ENCODE measurements at regions not wholly inside any gene's neighbourhood (a gene's known extent, or its start where the extent isn't known, plus 50 kb on each side); places are given as distances from the start of the nearest gene placed in this dataset.

DNA sequence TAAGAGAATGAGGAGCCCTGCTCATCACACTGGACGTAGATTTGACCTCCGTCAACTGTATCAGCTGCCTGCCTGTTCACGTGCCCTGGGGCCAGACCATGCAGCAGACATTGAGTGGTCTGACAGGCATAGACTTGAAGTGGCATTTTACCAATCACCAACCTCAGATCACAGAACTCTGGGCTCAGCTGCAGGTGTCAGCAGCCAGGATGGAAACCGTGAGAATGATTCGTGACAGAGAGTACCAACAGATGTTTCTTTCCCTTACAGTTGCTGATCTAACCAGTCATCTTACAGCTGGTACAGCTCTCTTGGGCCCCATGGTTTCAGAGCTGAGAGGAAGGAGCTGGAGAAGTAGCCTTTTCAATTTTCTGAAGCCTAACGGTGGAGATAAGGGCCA lies 148.9 kb downstream of the EN1 start (continued):
- TF ChIP-seq, protein P1, sequence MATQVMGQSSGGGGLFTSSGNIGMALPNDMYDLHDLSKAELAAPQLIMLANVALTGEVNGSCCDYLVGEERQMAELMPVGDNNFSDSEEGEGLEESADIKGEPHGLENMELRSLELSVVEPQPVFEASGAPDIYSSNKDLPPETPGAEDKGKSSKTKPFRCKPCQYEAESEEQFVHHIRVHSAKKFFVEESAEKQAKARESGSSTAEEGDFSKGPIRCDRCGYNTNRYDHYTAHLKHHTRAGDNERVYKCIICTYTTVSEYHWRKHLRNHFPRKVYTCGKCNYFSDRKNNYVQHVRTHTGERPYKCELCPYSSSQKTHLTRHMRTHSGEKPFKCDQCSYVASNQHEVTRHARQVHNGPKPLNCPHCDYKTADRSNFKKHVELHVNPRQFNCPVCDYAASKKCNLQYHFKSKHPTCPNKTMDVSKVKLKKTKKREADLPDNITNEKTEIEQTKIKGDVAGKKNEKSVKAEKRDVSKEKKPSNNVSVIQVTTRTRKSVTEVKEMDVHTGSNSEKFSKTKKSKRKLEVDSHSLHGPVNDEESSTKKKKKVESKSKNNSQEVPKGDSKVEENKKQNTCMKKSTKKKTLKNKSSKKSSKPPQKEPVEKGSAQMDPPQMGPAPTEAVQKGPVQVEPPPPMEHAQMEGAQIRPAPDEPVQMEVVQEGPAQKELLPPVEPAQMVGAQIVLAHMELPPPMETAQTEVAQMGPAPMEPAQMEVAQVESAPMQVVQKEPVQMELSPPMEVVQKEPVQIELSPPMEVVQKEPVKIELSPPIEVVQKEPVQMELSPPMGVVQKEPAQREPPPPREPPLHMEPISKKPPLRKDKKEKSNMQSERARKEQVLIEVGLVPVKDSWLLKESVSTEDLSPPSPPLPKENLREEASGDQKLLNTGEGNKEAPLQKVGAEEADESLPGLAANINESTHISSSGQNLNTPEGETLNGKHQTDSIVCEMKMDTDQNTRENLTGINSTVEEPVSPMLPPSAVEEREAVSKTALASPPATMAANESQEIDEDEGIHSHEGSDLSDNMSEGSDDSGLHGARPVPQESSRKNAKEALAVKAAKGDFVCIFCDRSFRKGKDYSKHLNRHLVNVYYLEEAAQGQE (IDR thresholded peaks at IDR 0.05): no peak

DNA sequence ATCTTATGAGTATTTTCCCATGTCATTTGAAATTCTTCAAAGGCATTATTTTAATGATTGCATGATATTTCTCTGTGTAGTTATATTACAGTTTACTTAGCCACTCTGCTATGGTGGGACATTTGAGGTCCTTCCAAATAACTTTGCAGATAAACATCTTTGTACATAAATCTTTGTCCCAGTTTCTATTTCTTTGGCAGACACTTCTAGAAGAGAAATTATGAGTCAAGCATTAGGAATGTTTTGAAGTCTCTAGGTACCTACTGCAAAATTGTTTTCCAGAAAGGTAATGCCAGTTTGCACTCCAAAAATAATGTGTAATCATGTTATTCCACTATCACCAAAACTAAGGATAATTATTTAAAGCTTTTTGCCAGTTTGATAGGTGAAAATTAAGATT lies 149.7 kb downstream of the EN1 start:
- H3K9me3 ChIP-seq (ENCODE audit: control insufficient read depth in 4 of 4, low read length in 3 of 4): peaks cover 0 to 6% (median 0%) of the 10 kb centered on the region in 4 donors
- H3K4me1 ChIP-seq (ENCODE audit: control insufficient read depth in 4 of 4, insufficient read depth in 4 of 4, low read length in 3 of 4): no peaks in the 10 kb centered on the region
- no peaks in the 10 kb centered on the region for H3K27me3 ChIP-seq (ENCODE audit: control insufficient read depth in 4 of 4, insufficient read depth in 4 of 4, low read length in 3 of 4)
- TF ChIP-seq GABPA (IDR thresholded peaks at IDR 0.05 in 1 of 2, conservative IDR thresholded peaks at IDR 0.05 in 1 of 2) (no peak), JUND (IDR thresholded peaks at IDR 0.05) (no peak), YY1 (IDR thresholded peaks at IDR 0.05) (no peak), NR2F2 (IDR thresholded peaks at IDR 0.05) (no peak), FOXA2 (IDR thresholded peaks at IDR 0.05) (no peak), TAF1 (conservative IDR thresholded peaks at IDR 0.05) (no peak)
- TF ChIP-seq, protein P2, sequence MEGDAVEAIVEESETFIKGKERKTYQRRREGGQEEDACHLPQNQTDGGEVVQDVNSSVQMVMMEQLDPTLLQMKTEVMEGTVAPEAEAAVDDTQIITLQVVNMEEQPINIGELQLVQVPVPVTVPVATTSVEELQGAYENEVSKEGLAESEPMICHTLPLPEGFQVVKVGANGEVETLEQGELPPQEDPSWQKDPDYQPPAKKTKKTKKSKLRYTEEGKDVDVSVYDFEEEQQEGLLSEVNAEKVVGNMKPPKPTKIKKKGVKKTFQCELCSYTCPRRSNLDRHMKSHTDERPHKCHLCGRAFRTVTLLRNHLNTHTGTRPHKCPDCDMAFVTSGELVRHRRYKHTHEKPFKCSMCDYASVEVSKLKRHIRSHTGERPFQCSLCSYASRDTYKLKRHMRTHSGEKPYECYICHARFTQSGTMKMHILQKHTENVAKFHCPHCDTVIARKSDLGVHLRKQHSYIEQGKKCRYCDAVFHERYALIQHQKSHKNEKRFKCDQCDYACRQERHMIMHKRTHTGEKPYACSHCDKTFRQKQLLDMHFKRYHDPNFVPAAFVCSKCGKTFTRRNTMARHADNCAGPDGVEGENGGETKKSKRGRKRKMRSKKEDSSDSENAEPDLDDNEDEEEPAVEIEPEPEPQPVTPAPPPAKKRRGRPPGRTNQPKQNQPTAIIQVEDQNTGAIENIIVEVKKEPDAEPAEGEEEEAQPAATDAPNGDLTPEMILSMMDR (IDR thresholded peaks at IDR 0.05; ENCODE audit: low read depth, low read length, missing input control): no peak
- TF ChIP-seq, protein P3, sequence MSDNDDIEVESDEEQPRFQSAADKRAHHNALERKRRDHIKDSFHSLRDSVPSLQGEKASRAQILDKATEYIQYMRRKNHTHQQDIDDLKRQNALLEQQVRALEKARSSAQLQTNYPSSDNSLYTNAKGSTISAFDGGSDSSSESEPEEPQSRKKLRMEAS (IDR thresholded peaks at IDR 0.05): no peak
- TF ChIP-seq, protein P4, sequence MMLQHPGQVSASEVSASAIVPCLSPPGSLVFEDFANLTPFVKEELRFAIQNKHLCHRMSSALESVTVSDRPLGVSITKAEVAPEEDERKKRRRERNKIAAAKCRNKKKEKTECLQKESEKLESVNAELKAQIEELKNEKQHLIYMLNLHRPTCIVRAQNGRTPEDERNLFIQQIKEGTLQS (IDR thresholded peaks at IDR 0.05): no peak
- no peak overlapping the region for H3K4me3 ChIP-seq (ENCODE audit: low read depth in 1 of 3, low read length in 3 of 3)
- no peak for DNase-seq (ENCODE audit: low spot score)
- no peak overlapping the region for H3K27ac ChIP-seq (ENCODE audit: low read depth in 1 of 2, low read length in 2 of 2)
- H3K9ac ChIP-seq (ENCODE audit: low read depth in 1 of 2, low read length in 2 of 2): no peak overlapping the region
- H3K36me3 ChIP-seq (ENCODE audit: control insufficient read depth in 4 of 4, insufficient read depth in 3 of 4, low read depth in 1 of 4, low read length in 3 of 4): no peaks in the 10 kb centered on the region

DNA sequence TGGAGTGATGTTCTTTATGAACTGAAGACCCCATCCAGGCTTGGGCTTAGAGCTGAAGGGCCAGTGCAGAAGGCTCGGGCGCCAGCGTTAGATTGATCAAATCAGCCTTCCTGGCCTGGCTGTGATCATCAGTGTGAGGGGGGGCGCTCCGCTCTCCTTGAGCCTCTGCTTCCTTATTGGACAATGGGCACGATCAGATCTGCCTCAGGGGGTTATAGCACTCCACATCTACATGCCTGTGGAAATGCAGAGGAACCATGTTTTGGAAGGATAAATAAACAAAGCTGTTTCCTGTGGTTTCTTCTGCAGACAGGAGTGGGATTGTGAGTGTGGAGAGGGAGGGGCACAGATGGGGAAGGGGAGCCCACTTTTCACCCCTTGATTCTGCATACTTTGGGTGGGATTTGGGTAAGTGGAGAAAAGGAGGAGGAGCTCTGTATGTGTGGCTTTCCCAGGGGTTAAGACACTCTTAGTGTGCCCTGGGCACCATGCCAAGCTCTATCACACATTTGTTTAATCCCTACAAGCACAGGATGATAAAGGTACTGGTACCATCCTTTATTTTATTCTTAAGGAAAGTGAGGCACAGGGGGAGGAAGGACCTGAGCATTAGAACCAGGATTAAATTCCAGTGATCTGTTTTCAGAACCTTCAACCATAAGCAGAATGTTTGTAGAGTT lies 150.5 kb downstream of the EN1 start:
- no peak overlapping the region for H3K9ac ChIP-seq (ENCODE audit: low read depth in 1 of 2, low read length in 2 of 2)
- no peak for DNase-seq (ENCODE audit: low spot score)
- no peak overlapping the region for H3K4me3 ChIP-seq (ENCODE audit: low read depth in 1 of 3, low read length in 3 of 3)
- H3K36me3 ChIP-seq (ENCODE audit: control insufficient read depth in 4 of 4, insufficient read depth in 3 of 4, low read depth in 1 of 4, low read length in 3 of 4): no peaks in the 10 kb centered on the region
- no peak overlapping the region for H3K27ac ChIP-seq (ENCODE audit: low read depth in 1 of 2, low read length in 2 of 2)
- TF ChIP-seq HNF4A (conservative IDR thresholded peaks at IDR 0.05) (no peak), TAF1 (conservative IDR thresholded peaks at IDR 0.05) (no peak), HNF4G (IDR thresholded peaks at IDR 0.05) (no peak)
- TF ChIP-seq, protein P5, sequence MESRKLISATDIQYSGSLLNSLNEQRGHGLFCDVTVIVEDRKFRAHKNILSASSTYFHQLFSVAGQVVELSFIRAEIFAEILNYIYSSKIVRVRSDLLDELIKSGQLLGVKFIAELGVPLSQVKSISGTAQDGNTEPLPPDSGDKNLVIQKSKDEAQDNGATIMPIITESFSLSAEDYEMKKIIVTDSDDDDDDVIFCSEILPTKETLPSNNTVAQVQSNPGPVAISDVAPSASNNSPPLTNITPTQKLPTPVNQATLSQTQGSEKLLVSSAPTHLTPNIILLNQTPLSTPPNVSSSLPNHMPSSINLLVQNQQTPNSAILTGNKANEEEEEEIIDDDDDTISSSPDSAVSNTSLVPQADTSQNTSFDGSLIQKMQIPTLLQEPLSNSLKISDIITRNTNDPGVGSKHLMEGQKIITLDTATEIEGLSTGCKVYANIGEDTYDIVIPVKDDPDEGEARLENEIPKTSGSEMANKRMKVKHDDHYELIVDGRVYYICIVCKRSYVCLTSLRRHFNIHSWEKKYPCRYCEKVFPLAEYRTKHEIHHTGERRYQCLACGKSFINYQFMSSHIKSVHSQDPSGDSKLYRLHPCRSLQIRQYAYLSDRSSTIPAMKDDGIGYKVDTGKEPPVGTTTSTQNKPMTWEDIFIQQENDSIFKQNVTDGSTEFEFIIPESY (IDR thresholded peaks at IDR 0.05): no peak
- TF ChIP-seq, protein P2 (IDR thresholded peaks at IDR 0.05; ENCODE audit: low read depth, low read length, missing input control): no peak
- H3K27me3 ChIP-seq (ENCODE audit: control insufficient read depth in 4 of 4, insufficient read depth in 4 of 4, low read length in 3 of 4): no peaks in the 10 kb centered on the region
- peaks cover 0 to 6% (median 4%) of the 10 kb centered on the region in 4 donors for H3K9me3 ChIP-seq (ENCODE audit: control insufficient read depth in 4 of 4, low read length in 3 of 4)
- H3K4me1 ChIP-seq (ENCODE audit: control insufficient read depth in 4 of 4, insufficient read depth in 4 of 4, low read length in 3 of 4): no peaks in the 10 kb centered on the region
- WGBS: 77% methylated on average over 6 of the region's 6 CpGs

Data from liver (tissue), 8 donors.